ENCODE measurements at regions not wholly inside any gene's neighbourhood (a gene's known extent, or its start where the extent isn't known, plus 50 kb on each side); places are given as distances from the start of the nearest gene placed in this dataset.

DNA sequence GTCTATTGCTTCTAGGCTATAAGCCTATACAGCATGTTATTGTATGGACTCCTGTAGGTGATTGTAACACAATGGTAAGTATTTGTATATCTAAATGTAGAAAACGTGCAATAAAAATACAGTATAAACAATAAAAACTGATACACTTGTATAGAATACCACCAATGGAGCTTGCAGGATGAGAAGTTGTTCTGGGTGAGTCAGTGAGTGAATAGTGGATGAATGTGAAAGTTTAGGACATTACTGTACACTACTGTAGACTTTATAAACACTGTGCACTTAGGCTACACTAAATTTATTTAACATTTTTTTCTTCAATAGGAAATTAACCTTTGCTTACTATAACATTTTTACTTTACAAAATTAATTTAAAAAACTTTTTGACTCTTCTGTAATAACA, 679.2 kb upstream of the ZNF804A start:
- H2AFZ ChIP-seq (ENCODE audit: low read depth, low read length) = no peak overlapping the region
- in situ Hi-C loops (cut with MboI) = no loop called here
- H3K9ac ChIP-seq (ENCODE audit: insufficient read depth in 1 of 2, low read depth in 2 of 2, low read length in 2 of 2) = no peak overlapping the region
- H3K4me1 ChIP-seq (replicated peaks in 1 of 2; ENCODE audit: control insufficient read depth in 2 of 2, insufficient read depth in 2 of 2, low read length in 2 of 2) = no peaks in the 10 kb centered on the region
- ChIA-PET CTCF (ENCODE audit: low intra/inter-chr PET ratio) (interaction anchor here (0.7 kb wide), 1 partner anchor 1732 kb away, joined by 3 read pairs; no protein-coding TSS in a partner anchor), POLR2A (no interaction called here)
- no TSS peak for BruUV-seq (replicated peaks)
- WGBS (ENCODE audit: insufficient coverage, low coverage, missing lambda C conversion rate) = 0% methylated on average over 1 of the region's 1 CpG
- H3K27ac ChIP-seq (ENCODE audit: extremely low read depth, low read depth, low read length) = no peak overlapping the region
- no peaks in the 10 kb centered on the region for H3K36me3 ChIP-seq (ENCODE audit: control insufficient read depth, insufficient read depth, low read length)
- H3K27me3 ChIP-seq (ENCODE audit: control insufficient read depth in 2 of 2, insufficient read depth in 2 of 2, low read length in 2 of 2) = no peaks in the 10 kb centered on the region
- H3K79me2 ChIP-seq (ENCODE audit: control insufficient read depth, insufficient read depth, low read length) = no peaks in the 10 kb centered on the region
- FAIRE-seq (no peak), DNase-seq (ENCODE audit: extremely low read depth in 1 of 4, low spot score in 3 of 4) (no peak), ATAC-seq (no peak)
- no peaks in the 10 kb centered on the region for H3K9me1 ChIP-seq (ENCODE audit: control insufficient read depth, insufficient read depth, low read length)
- H3K4me3 ChIP-seq = no peak overlapping the region
- TF ChIP-seq FOXM1 (IDR thresholded peaks at IDR 0.05; ENCODE audit: low read depth) (no peak), FOXM1 (CRISPR knock-in tag; IDR thresholded peaks at IDR 0.05; ENCODE audit: low read depth) (no peak), PURB (CRISPR knock-in tag; IDR thresholded peaks at IDR 0.05; ENCODE audit: low read depth) (no peak), EZH2 (IDR thresholded peaks at IDR 0.05; ENCODE audit: borderline replicate concordance, low read depth, low read length) (no peak), TAF7 (tag; IDR thresholded peaks at IDR 0.05) (no peak), ATF6 (CRISPR knock-in tag; IDR thresholded peaks at IDR 0.05) (no peak), ZNF347 (CRISPR knock-in tag; IDR thresholded peaks at IDR 0.05; ENCODE audit: low read depth) (no peak), SNRNP70 (optimal IDR thresholded peaks at IDR 0.05; ENCODE audit: low read depth, low read length) (no peak), RBFOX2 (IDR thresholded peaks at IDR 0.05; ENCODE audit: low read depth, low read length) (no peak), ZNF239 (CRISPR knock-in tag; IDR thresholded peaks at IDR 0.05) (no peak), YBX1 (IDR thresholded peaks at IDR 0.05) (no peak), MEF2A (IDR thresholded peaks at IDR 0.05; ENCODE audit: control insufficient read depth, low read depth, low read length) (no peak), ZKSCAN8 (CRISPR knock-in tag; IDR thresholded peaks at IDR 0.05) (no peak), ZNF3 (CRISPR knock-in tag; IDR thresholded peaks at IDR 0.05) (no peak), CXXC5 (CRISPR knock-in tag; IDR thresholded peaks at IDR 0.05) (no peak), SMAD1 (IDR thresholded peaks at IDR 0.05; ENCODE audit: low read depth, low read length, partially characterized antibody) (no peak), ZNF584 (CRISPR knock-in tag; IDR thresholded peaks at IDR 0.05; ENCODE audit: low read depth) (no peak)
- TF ChIP-seq, protein P1, sequence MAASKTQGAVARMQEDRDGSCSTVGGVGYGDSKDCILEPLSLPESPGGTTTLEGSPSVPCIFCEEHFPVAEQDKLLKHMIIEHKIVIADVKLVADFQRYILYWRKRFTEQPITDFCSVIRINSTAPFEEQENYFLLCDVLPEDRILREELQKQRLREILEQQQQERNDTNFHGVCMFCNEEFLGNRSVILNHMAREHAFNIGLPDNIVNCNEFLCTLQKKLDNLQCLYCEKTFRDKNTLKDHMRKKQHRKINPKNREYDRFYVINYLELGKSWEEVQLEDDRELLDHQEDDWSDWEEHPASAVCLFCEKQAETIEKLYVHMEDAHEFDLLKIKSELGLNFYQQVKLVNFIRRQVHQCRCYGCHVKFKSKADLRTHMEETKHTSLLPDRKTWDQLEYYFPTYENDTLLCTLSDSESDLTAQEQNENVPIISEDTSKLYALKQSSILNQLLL (CRISPR knock-in tag; IDR thresholded peaks at IDR 0.05; ENCODE audit: borderline replicate concordance) = no peak
- TF ChIP-seq, protein P2, sequence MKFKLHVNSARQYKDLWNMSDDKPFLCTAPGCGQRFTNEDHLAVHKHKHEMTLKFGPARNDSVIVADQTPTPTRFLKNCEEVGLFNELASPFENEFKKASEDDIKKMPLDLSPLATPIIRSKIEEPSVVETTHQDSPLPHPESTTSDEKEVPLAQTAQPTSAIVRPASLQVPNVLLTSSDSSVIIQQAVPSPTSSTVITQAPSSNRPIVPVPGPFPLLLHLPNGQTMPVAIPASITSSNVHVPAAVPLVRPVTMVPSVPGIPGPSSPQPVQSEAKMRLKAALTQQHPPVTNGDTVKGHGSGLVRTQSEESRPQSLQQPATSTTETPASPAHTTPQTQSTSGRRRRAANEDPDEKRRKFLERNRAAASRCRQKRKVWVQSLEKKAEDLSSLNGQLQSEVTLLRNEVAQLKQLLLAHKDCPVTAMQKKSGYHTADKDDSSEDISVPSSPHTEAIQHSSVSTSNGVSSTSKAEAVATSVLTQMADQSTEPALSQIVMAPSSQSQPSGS (CRISPR knock-in tag; IDR thresholded peaks at IDR 0.05) = no peak
- H3K9me3 ChIP-seq (replicated peaks; ENCODE audit: control insufficient read depth, insufficient read depth, low read depth, low read length) = no peaks in the 10 kb centered on the region
- H4K20me1 ChIP-seq (replicated peaks; ENCODE audit: control insufficient read depth, insufficient read depth, low read length) = no peaks in the 10 kb centered on the region
- no peak overlapping the region for H3K4me2 ChIP-seq (ENCODE audit: insufficient read depth, low read length)
- intact Hi-C loops (cut with micrococcal nuclease) = no loop called here
